Right lobe of liver (tissue), 6 donors: ENCODE measurements at regions not wholly inside any gene's neighbourhood (a gene's known extent, or its start where the extent isn't known, plus 50 kb on each side); places are given as distances from the start of the nearest gene placed in this dataset.

Source experiments
- ATAC-seq, 4 donors: fragments of 200-7000 bp; cut with Tn5 transposase; one replicate each; pipeline ENCODE4 v1.9.1; 2020; ENCODE audit warnings: mild to moderate bottlenecking in 4 of 4, moderate library complexity in 4 of 4
- DNase-seq, 3 donors: peaks; one replicate each; pipeline ENCODE4 v3.0.0-alpha.2; 2020
- H3K27ac ChIP-seq, 3 donors: fragments of 200-600 bp; one replicate each; pipeline ENCODE4 v1.8.0; 2022
- H3K27me3 ChIP-seq, 2 donors: fragments of 200-600 bp; one replicate each; pipeline ENCODE4 v1.8.0; 2022
- H3K36me3 ChIP-seq, 4 donors: fragments of 200-600 bp; sonication (generic) in 1 of 4; one replicate each; pipeline versions ENCODE4 v1.5.1 to v1.8.0; 2017 to 2022; ENCODE audit warnings: control low read depth in 1 of 4
- H3K4me1 ChIP-seq, 4 donors: fragments of 200-600 bp; sonication (generic) in 1 of 4; one replicate each; pipeline versions ENCODE4 v1.5.1 to v1.8.0; 2017 to 2022; ENCODE audit warnings: control low read depth in 1 of 4
- H3K4me3 ChIP-seq, 3 donors: fragments of 200-600 bp; one replicate each; pipeline ENCODE4 v1.8.0; 2022
- H3K9me3 ChIP-seq, 4 donors: fragments of 200-600 bp; sonication (generic) in 1 of 4; one replicate each; pipeline versions ENCODE4 v1.5.1 to v1.8.0; 2017 to 2022; ENCODE audit warnings: control low read depth in 1 of 4
- POLR2A ChIP-seq: fragments of 450-650 bp; IDR thresholded peaks from one replicate; pipeline ENCODE4 v1.6.1; 2017; ENCODE audit warnings: antibody characterized with exemption, mild to moderate bottlenecking
- WGBS: methylation state at CpG from one replicate; pipeline ENCODE4 v1.1.6; 2018; ENCODE audit warnings: low coverage, low lambda C conversion rate; ENCODE audit not compliant: insufficient coverage; ENCODE audit errors: missing lambda C conversion rate; 5-methylcytosine and 5-hydroxymethylcytosine counted together
- intact Hi-C, 2 donors: fragments of 100-400 bp; cut with DNase I; formaldehyde crosslinking; loops; one replicate each; pipeline versions ENCODE4 v1.11.2 to v1.14.1; 2022
- TF ChIP-seq, protein P1 (sequence below), 4 donors: fragments of 200-600 bp in 3 of 4; fragments of 450-650 bp in 1 of 4; IDR thresholded peaks; one replicate each; pipeline versions ENCODE4 v1.5.1 to v1.8.0; 2016 to 2022; ENCODE audit warnings: antibody characterized with exemption in 4 of 4, mild to moderate bottlenecking in 2 of 4
- donor health status: DM: no; HTN: yes; CAD: no.
- donor health status: DM: no; HTN: no; CAD: no.
- donor health status: DM: no; HTN: no; CAD: no.
- donor health status: DM: no; HTN: yes; CAD: no.
- donor health status: DM: no; HTN: yes; CAD: no.

DNA sequence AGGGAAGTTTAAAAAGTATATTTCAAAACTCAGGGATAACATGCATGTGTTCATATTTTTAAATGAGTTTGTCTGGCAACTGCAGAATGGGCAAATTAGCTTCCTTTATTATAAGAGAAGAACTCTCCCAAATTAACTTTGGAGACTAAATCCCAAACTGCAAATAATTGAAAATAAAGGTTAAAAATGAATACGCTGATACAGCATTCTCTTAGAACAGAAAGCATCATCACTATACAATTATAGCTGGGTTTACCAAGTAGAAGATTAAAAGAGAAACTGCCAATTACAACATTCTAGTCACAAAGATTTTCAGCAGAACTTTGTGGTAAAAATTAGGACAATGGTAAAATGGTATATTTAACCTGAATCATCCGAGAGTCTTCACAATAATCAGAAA is 73.3 kb downstream of the OLFM4 start:
- TF ChIP-seq, protein P1, sequence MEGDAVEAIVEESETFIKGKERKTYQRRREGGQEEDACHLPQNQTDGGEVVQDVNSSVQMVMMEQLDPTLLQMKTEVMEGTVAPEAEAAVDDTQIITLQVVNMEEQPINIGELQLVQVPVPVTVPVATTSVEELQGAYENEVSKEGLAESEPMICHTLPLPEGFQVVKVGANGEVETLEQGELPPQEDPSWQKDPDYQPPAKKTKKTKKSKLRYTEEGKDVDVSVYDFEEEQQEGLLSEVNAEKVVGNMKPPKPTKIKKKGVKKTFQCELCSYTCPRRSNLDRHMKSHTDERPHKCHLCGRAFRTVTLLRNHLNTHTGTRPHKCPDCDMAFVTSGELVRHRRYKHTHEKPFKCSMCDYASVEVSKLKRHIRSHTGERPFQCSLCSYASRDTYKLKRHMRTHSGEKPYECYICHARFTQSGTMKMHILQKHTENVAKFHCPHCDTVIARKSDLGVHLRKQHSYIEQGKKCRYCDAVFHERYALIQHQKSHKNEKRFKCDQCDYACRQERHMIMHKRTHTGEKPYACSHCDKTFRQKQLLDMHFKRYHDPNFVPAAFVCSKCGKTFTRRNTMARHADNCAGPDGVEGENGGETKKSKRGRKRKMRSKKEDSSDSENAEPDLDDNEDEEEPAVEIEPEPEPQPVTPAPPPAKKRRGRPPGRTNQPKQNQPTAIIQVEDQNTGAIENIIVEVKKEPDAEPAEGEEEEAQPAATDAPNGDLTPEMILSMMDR (IDR thresholded peaks at IDR 0.05): no peak
- TF ChIP-seq POLR2A: no peak
- H3K27me3 ChIP-seq: no peaks in the 10 kb centered on the region

GRCh38 chr13:53104136-53104535 is 75.5 kb downstream of the OLFM4 start:
- intact Hi-C loops: no loop called here
- DNase-seq: no peak
- ATAC-seq: no peak
- 27% methylated on average over 2 of the region's 2 CpGs for WGBS
- Histone ChIP-seq H3K9me3 (no peaks in the 10 kb centered on the region), H3K4me3 (no peak overlapping the region), H3K27ac (no peak overlapping the region), H3K27me3 (no peaks in the 10 kb centered on the region), H3K36me3 (no peaks in the 10 kb centered on the region), H3K4me1 (no peaks in the 10 kb centered on the region)
- TF ChIP-seq, protein P1 (IDR thresholded peaks at IDR 0.05): no peak
- TF ChIP-seq POLR2A: no peak

More for the DNA sequence above, 73.3 kb downstream of the OLFM4 start:
- H3K36me3 ChIP-seq: no peaks in the 10 kb centered on the region
- H3K4me1 ChIP-seq: no peaks in the 10 kb centered on the region
- WGBS: 44% methylated on average over 2 of the region's 2 CpGs
- ATAC-seq (no peak), DNase-seq (no peak)
- no peak overlapping the region for H3K27ac ChIP-seq
- H3K4me3 ChIP-seq: no peak overlapping the region
- intact Hi-C loops: no loop called here
- no peaks in the 10 kb centered on the region for H3K9me3 ChIP-seq

GRCh38 chr13:53105477-53105876 is 76.9 kb downstream of the OLFM4 start:
- ATAC-seq (no peak), DNase-seq (no peak)
- TF ChIP-seq, protein P1 (IDR thresholded peaks at IDR 0.05): no peak
- TF ChIP-seq POLR2A: no peak
- no peaks in the 10 kb centered on the region for H3K27me3 ChIP-seq
- intact Hi-C loops: no loop called here
- WGBS: 43% methylated on average over 3 of the region's 3 CpGs
- no peaks in the 10 kb centered on the region for H3K9me3 ChIP-seq
- H3K36me3 ChIP-seq: no peaks in the 10 kb centered on the region
- no peaks in the 10 kb centered on the region for H3K4me1 ChIP-seq
- H3K4me3 ChIP-seq: no peak overlapping the region
- no peak overlapping the region for H3K27ac ChIP-seq

DNA sequence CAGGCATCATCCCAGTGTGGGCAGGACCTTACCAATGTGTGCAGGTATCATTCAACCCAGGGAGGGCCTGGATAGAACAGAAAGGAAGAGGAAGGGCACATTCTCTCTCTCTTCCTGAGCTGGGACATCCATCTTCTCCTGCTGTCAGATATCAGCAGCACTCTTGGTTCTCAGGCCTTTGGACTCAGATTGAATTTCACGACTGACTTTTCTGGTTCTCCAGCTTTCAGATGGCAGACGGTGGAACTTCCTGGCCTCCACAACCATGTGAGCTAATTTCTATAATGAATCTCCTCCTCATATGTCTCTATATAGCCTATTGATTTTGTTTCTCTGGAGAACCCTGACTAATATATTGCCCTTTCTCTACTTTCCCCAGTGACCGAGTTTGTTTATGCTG is 77.3 kb downstream of the OLFM4 start:
- TF ChIP-seq POLR2A: no peak
- TF ChIP-seq, protein P1 (IDR thresholded peaks at IDR 0.05): no peak
- Histone ChIP-seq H3K27ac (no peak overlapping the region), H3K9me3 (no peaks in the 10 kb centered on the region), H3K27me3 (no peaks in the 10 kb centered on the region), H3K4me1 (no peaks in the 10 kb centered on the region), H3K4me3 (no peak overlapping the region), H3K36me3 (no peaks in the 10 kb centered on the region)
- ATAC-seq (no peak), DNase-seq (no peak)
- intact Hi-C loops: no loop called here
- 40% methylated on average over 3 of the region's 3 CpGs for WGBS

DNA sequence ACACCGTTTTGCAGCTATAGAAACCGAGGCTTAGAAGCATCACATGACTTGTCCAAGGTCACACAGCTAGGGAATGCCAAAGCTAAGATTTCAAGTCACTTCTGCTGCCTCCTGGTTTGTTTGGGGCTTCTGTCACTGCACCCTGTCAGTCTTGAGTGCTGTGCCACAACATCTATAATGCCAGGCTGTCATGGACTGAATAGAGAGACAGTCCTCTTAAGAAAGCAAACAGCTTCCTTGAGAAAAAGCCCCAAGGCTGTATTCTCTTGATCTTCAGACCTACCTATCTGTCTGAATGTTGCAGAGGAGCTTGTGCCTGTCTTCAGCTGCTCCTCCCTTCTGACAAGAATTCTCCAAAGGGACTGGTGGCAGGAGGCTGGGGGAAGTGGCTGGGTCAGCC is 81.6 kb downstream of the OLFM4 start:
- DNase-seq (no peak), ATAC-seq (no peak)
- Histone ChIP-seq H3K9me3 (no peaks in the 10 kb centered on the region), H3K4me3 (no peak overlapping the region), H3K36me3 (no peaks in the 10 kb centered on the region), H3K4me1 (no peaks in the 10 kb centered on the region), H3K27ac (no peak overlapping the region), H3K27me3 (no peaks in the 10 kb centered on the region)
- intact Hi-C loops: no loop called here
- TF ChIP-seq POLR2A: no peak
- TF ChIP-seq, protein P1 (IDR thresholded peaks at IDR 0.05): no peak
- WGBS: 20% methylated on average over 2 of the region's 2 CpGs
